Tibial artery (tissue), 4 donors: ENCODE measurements at regions not wholly inside any gene's neighbourhood (a gene's known extent, or its start where the extent isn't known, plus 50 kb on each side); places are given as distances from the start of the nearest gene placed in this dataset.

Experiments
- DNase-seq, 2 donors: peaks; one replicate each; pipeline ENCODE4 v3.0.0-alpha.2; 2019
- H3K27ac ChIP-seq, 2 donors: fragments of 200-600 bp; sonication (generic) in 1 of 2; 1 replicate in 1 of 2; 2 replicates in 1 of 2; pipeline ENCODE4 v1.5.1; 2018 to 2019; ENCODE audit warnings: mild to moderate bottlenecking in 1 of 2
- H3K27me3 ChIP-seq, 2 donors: fragments of 200-600 bp; sonication (generic) in 1 of 2; one replicate each; pipeline versions ENCODE4 v1.5.1 to v1.6.0; 2016 to 2019
- H3K36me3 ChIP-seq, 3 donors: fragments of 200-600 bp; sonication (generic) in 2 of 3; one replicate each; pipeline ENCODE4 v1.5.1; 2016 to 2019; ENCODE audit warnings: mild to moderate bottlenecking in 2 of 3
- H3K4me1 ChIP-seq, 4 donors: fragments of 200-600 bp; sonication (generic) in 2 of 4; 1 replicate in 3 of 4; 2 replicates in 1 of 4; pipeline ENCODE4 v1.5.1; 2016 to 2019
- H3K4me3 ChIP-seq, 2 donors: fragments of 200-600 bp; sonication (generic) in 1 of 2; 1 replicate in 1 of 2; 2 replicates in 1 of 2; pipeline ENCODE4 v1.5.1; 2018 to 2019; ENCODE audit warnings: mild to moderate bottlenecking in 2 of 2
- H3K9me3 ChIP-seq, 3 donors: fragments of 200-600 bp; sonication (generic) in 1 of 3; one replicate each; pipeline ENCODE4 v1.5.1; 2016 to 2019
- CTCF ChIP-seq, 2 experiments: fragments of 200-600 bp in 1 of 2; fragments of 450-650 bp in 1 of 2; IDR thresholded peaks; one replicate each; pipeline ENCODE4 v1.5.1; 2017 to 2019; ENCODE audit warnings: antibody characterized with exemption in 2 of 2, mild to moderate bottlenecking in 1 of 2, moderate library complexity in 1 of 2
- intact Hi-C: fragments of 100-400 bp; cut with DNase I; formaldehyde crosslinking; loops from one replicate; pipeline ENCODE4 v1.15.0; 2023; ENCODE audit warnings: low total_unique reads

GRCh38 chr21:24163539-24163938 is 1443.7 kb downstream of the MRPL39 start:
- H3K9me3 ChIP-seq: no peaks in the 10 kb centered on the region
- no peak overlapping the region for H3K4me3 ChIP-seq
- H3K27ac ChIP-seq: no peak overlapping the region
- no peaks in the 10 kb centered on the region for H3K27me3 ChIP-seq
- intact Hi-C loops: no loop called here
- H3K4me1 ChIP-seq: no peaks in the 10 kb centered on the region
- no peaks in the 10 kb centered on the region for H3K36me3 ChIP-seq
- TF ChIP-seq CTCF (IDR thresholded peaks at IDR 0.05): no peak
- no peak for DNase-seq

GRCh38 chr21:24160528-24160927 is 1446.8 kb downstream of the MRPL39 start:
- Histone ChIP-seq H3K9me3 (no peaks in the 10 kb centered on the region), H3K36me3 (no peaks in the 10 kb centered on the region), H3K4me3 (no peak overlapping the region), H3K4me1 (no peaks in the 10 kb centered on the region), H3K27me3 (no peaks in the 10 kb centered on the region), H3K27ac (no peak overlapping the region)
- intact Hi-C loops: no loop called here
- DNase-seq: no peak
- no peak for TF ChIP-seq CTCF (IDR thresholded peaks at IDR 0.05)

GRCh38 chr21:24153137-24153536 is 1454.1 kb downstream of the MRPL39 start:
- Histone ChIP-seq H3K27me3 (no peaks in the 10 kb centered on the region), H3K9me3 (no peaks in the 10 kb centered on the region), H3K36me3 (no peaks in the 10 kb centered on the region), H3K27ac (no peak overlapping the region), H3K4me1 (no peaks in the 10 kb centered on the region), H3K4me3 (no peak overlapping the region)
- no peak for DNase-seq
- no peak for TF ChIP-seq CTCF (IDR thresholded peaks at IDR 0.05)
- intact Hi-C loops: no loop called here

GRCh38 chr21:24150753-24151152 is 1456.5 kb downstream of the MRPL39 start:
- intact Hi-C loops: no loop called here
- Histone ChIP-seq H3K4me1 (no peaks in the 10 kb centered on the region), H3K27ac (no peak overlapping the region)

GRCh38 chr21:24148461-24148860 is 1458.8 kb downstream of the MRPL39 start:
- no peak for DNase-seq
- intact Hi-C loops: no loop called here
- H3K27me3 ChIP-seq: no peaks in the 10 kb centered on the region
- H3K36me3 ChIP-seq: no peaks in the 10 kb centered on the region
- no peak overlapping the region for H3K27ac ChIP-seq
- no peak for TF ChIP-seq CTCF (IDR thresholded peaks at IDR 0.05)
- no peak overlapping the region for H3K4me3 ChIP-seq
- no peaks in the 10 kb centered on the region for H3K4me1 ChIP-seq
- no peaks in the 10 kb centered on the region for H3K9me3 ChIP-seq

More at GRCh38 chr21:24150753-24151152, 1456.5 kb downstream of the MRPL39 start:
- H3K36me3 ChIP-seq: no peaks in the 10 kb centered on the region
- no peak for DNase-seq
- no peaks in the 10 kb centered on the region for H3K27me3 ChIP-seq
- TF ChIP-seq CTCF (IDR thresholded peaks at IDR 0.05): no peak
- no peaks in the 10 kb centered on the region for H3K9me3 ChIP-seq
- H3K4me3 ChIP-seq: no peak overlapping the region

- H3K9me3 ChIP-seq: no peaks in the 10 kb centered on the region
- no peak for TF ChIP-seq CTCF (IDR thresholded peaks at IDR 0.05)
- no peak for DNase-seq
- intact Hi-C loops: no loop called here
- H3K4me3 ChIP-seq: no peak overlapping the region
- no peaks in the 10 kb centered on the region for H3K36me3 ChIP-seq
- H3K4me1 ChIP-seq: no peaks in the 10 kb centered on the region
- no peaks in the 10 kb centered on the region for H3K27me3 ChIP-seq
- H3K27ac ChIP-seq: no peak overlapping the region
These were observed 1459.6 kb downstream of the MRPL39 start for GRCh38 chr21:24147674-24148073.
